BLaER1 (cell line): ENCODE measurements at regions not wholly inside any gene's neighbourhood (a gene's known extent, or its start where the extent isn't known, plus 50 kb on each side); places are given as distances from the start of the nearest gene placed in this dataset.

Experiments used
- H3K27ac ChIP-seq: shearing (Covaris generic); formaldehyde crosslinking; 2 replicates; pipeline ENCODE4 v1.8.1; 2022
- H3K27me3 ChIP-seq: shearing (Covaris generic); formaldehyde crosslinking; 2 replicates; pipeline ENCODE4 v1.8.1; 2022
- H3K36me3 ChIP-seq: shearing (Covaris generic); formaldehyde crosslinking; 2 replicates; pipeline ENCODE4 v1.8.1; 2022
- H3K4me1 ChIP-seq: shearing (Covaris generic); formaldehyde crosslinking; 2 replicates; pipeline ENCODE4 v1.8.1; 2022
- H3K4me2 ChIP-seq: shearing (Covaris generic); formaldehyde crosslinking; 2 replicates; pipeline ENCODE4 v1.8.1; 2022
- H3K4me3 ChIP-seq: shearing (Covaris generic); formaldehyde crosslinking; 2 replicates; pipeline ENCODE4 v1.8.1; 2022
- H3K9ac ChIP-seq: shearing (Covaris generic); formaldehyde crosslinking; 2 replicates; pipeline ENCODE4 v1.8.1; 2022
- H3K9me3 ChIP-seq: shearing (Covaris generic); formaldehyde crosslinking; 2 replicates; pipeline ENCODE4 v1.8.1; 2022
- H4K20me1 ChIP-seq: shearing (Covaris generic); formaldehyde crosslinking; 2 replicates; pipeline ENCODE4 v1.8.1; 2022
- Cebpa-rat ChIP-seq: shearing (Covaris generic); IDR thresholded peaks from 2 replicates; pipeline ENCODE4 v1.8.1; 2022

DNA sequence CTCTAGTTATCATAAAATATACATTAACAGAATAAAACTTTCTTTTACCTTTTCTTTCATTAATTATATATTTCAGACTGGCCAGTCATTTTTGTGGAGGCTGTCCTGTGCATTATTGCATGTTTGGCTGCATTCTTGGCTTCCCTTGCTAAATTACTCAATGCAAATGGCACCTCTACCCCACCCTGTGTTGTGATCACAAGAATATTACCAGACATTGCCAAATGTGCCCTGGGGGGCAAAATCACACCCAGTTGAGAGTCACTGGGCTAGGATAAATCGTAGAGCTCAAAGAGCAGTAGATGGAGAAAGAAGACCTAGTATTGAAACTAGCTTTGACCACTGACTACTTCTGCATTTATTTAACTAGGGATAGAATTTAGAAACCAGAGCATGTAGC lies 1257.8 kb upstream of the TENM4 start:
- no peaks in the 10 kb centered on the region for H3K9me3 ChIP-seq
- H3K4me3 ChIP-seq: no peak overlapping the region
- no peak overlapping the region for H3K9ac ChIP-seq
- no peaks in the 10 kb centered on the region for H4K20me1 ChIP-seq
- H3K4me1 ChIP-seq: no peaks in the 10 kb centered on the region
- no peak overlapping the region for H3K4me2 ChIP-seq
- no peaks in the 10 kb centered on the region for H3K27me3 ChIP-seq
- no peak for TF ChIP-seq Cebpa-rat
- no peak overlapping the region for H3K27ac ChIP-seq
- H3K36me3 ChIP-seq: no peaks in the 10 kb centered on the region

DNA sequence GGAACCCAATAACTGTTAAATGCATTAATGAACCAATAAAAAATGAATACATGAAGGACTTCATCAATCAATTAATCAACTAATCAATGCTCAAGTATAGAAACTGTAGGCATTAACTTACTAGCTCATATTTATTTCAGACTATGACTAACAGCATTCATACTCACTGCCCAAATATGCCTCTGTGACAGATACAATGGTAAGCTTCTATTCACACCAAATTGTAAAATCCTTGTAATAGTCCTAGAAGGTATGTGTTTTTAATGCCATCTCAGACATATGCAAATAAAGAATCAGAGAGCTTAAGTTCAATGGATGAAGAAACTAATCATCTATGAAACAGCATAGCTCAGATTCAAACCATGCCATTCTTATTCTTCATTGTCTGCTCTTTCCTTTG lies 1253.6 kb upstream of the TENM4 start:
- Histone ChIP-seq H3K4me3 (no peak overlapping the region), H4K20me1 (no peaks in the 10 kb centered on the region), H3K9me3 (no peaks in the 10 kb centered on the region), H3K4me2 (no peak overlapping the region), H3K4me1 (no peaks in the 10 kb centered on the region), H3K27me3 (no peaks in the 10 kb centered on the region), H3K27ac (no peak overlapping the region), H3K9ac (no peak overlapping the region), H3K36me3 (no peaks in the 10 kb centered on the region)
- no peak for TF ChIP-seq Cebpa-rat

DNA sequence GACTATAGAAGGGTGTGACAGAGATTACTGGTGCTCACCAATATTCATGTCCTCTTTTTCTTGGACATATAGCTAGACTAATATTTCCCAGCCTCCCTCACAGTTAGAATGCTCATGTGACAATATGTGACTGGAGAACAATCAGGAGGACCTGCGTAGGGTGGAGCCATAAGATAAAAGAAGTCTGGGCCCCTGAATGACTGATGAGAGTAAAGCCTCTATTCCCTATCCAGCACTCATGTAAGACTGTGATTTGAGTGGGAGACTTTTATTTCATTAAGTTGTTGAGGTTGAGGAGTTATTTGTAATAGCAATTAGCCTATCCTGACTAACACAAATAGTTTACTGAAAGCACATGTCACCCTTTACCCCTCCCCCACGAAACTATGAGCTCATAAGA lies 1247.1 kb upstream of the TENM4 start:
- Histone ChIP-seq H3K9me3 (no peaks in the 10 kb centered on the region), H3K9ac (no peak overlapping the region), H3K27me3 (no peaks in the 10 kb centered on the region), H3K36me3 (no peaks in the 10 kb centered on the region), H3K4me2 (no peak overlapping the region), H3K27ac (no peak overlapping the region), H4K20me1 (no peaks in the 10 kb centered on the region), H3K4me1 (no peaks in the 10 kb centered on the region), H3K4me3 (no peak overlapping the region)
- no peak for TF ChIP-seq Cebpa-rat

DNA sequence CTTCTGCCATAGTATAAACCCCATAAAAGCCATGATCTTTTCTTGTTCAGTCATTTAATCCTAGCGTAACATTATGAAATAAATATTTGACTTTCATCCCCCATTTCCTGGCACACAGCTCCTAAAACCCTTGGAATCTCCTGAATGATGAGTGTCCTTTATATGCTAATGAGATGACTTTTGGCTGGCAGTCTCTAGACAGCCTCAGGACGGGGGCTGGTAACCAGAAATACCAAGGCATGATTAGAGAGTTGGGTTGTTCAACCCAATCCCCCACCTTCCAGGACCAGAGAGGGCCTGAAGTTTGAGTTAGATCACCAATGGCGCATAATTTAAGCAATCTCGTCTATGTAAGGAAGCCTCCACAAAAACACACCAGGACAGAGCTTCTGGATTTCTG lies 1246.1 kb upstream of the TENM4 start:
- Histone ChIP-seq H3K9me3 (no peaks in the 10 kb centered on the region), H3K27ac (no peak overlapping the region), H3K27me3 (no peaks in the 10 kb centered on the region), H3K4me1 (no peaks in the 10 kb centered on the region), H3K9ac (no peak overlapping the region), H3K4me2 (no peak overlapping the region), H3K36me3 (no peaks in the 10 kb centered on the region), H3K4me3 (no peak overlapping the region), H4K20me1 (no peaks in the 10 kb centered on the region)
- TF ChIP-seq Cebpa-rat: no peak

DNA sequence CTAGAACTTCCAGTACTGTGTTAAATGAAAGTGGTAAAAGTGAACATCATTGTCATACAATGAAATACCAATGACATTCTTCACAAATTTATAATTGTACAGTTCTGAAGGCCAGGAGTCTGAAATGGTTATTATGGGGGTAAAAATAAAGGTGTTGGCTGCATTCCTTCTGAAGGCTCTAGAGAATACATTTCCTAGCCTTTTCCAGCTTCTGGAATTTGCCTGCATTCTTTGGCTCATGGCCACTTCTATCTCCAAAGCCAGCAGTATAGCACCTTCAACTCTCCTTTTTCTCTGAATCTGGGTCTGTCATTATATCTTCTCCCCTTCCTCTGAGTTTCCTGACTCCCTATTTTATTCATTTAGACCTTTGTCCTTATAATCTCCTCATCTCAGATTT lies 1232.7 kb upstream of the TENM4 start:
- Histone ChIP-seq H4K20me1 (no peaks in the 10 kb centered on the region), H3K9me3 (no peaks in the 10 kb centered on the region), H3K4me3 (no peak overlapping the region), H3K9ac (no peak overlapping the region), H3K27me3 (no peaks in the 10 kb centered on the region), H3K36me3 (no peaks in the 10 kb centered on the region), H3K4me2 (no peak overlapping the region), H3K4me1 (no peaks in the 10 kb centered on the region), H3K27ac (no peak overlapping the region)
- no peak for TF ChIP-seq Cebpa-rat

DNA sequence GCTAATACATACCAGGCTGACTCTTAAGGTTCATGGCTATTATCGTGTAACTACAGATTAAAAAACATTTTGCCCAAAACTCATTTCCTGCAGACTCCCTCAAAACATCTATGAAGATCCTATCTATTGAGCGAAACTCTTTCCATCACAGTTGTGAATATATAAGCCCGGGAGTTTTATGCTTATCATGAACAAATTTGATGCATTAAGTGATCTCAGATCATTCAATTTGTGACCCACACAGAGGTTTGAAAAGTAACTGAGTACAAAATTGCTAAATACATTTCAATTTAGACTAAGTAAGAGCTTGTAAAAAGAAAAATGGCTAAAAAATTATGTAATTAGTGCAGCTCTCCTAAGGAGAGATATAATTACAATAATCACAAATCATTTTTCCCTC lies 1228.8 kb upstream of the TENM4 start:
- Histone ChIP-seq H3K27me3 (no peaks in the 10 kb centered on the region), H3K9me3 (no peaks in the 10 kb centered on the region), H3K4me1 (no peaks in the 10 kb centered on the region), H3K36me3 (no peaks in the 10 kb centered on the region), H3K27ac (no peak overlapping the region), H4K20me1 (no peaks in the 10 kb centered on the region), H3K9ac (no peak overlapping the region), H3K4me2 (no peak overlapping the region), H3K4me3 (no peak overlapping the region)
- no peak for TF ChIP-seq Cebpa-rat

DNA sequence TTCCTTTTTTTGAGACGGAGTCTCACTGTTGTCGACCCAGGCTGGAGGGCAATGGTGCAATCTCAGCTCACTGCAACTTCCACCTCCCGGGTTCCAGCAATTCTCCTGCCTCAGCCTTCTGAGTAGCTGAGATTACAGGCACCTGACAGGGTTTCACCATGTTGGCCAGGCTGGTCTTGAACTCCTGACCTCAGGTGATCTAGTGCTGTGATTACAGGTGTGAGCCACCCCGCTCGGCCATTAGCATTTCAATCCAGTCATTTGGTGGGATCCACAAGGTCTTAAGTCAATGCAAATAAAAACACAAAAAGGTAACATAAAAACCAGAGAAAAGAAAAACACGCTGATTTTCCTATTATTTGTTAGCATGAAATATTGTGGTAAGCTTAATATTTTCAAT lies 1227.2 kb upstream of the TENM4 start:
- Histone ChIP-seq H3K36me3 (no peaks in the 10 kb centered on the region), H3K9ac (no peak overlapping the region), H3K9me3 (no peaks in the 10 kb centered on the region), H4K20me1 (no peaks in the 10 kb centered on the region), H3K27ac (no peak overlapping the region), H3K27me3 (no peaks in the 10 kb centered on the region), H3K4me1 (no peaks in the 10 kb centered on the region), H3K4me3 (no peak overlapping the region), H3K4me2 (no peak overlapping the region)
- TF ChIP-seq Cebpa-rat: no peak

DNA sequence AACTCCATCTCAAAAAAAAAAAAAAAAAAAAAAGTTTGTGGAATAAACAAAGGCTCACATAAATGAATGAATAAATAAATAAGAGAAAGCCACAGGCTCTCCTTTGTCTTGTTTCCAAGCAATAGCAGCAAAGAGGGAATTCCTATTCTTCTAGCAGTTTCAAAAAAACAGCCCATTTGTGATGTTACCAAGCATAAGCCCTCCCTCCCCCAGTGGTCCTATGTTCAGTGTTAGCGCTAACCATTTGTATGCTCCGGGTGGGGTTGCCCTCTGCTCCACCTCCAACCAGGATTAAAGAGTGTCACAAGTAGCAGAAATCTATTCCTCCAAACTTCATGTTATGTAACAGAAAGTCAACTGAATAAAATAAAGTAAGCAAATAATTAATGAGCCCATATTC lies 1215.0 kb upstream of the TENM4 start:
- Histone ChIP-seq H3K4me1 (no peaks in the 10 kb centered on the region), H3K27me3 (no peaks in the 10 kb centered on the region), H3K36me3 (no peaks in the 10 kb centered on the region), H3K9ac (no peak overlapping the region), H3K4me3 (no peak overlapping the region), H4K20me1 (no peaks in the 10 kb centered on the region), H3K27ac (no peak overlapping the region), H3K9me3 (no peaks in the 10 kb centered on the region), H3K4me2 (no peak overlapping the region)
- no peak for TF ChIP-seq Cebpa-rat

DNA sequence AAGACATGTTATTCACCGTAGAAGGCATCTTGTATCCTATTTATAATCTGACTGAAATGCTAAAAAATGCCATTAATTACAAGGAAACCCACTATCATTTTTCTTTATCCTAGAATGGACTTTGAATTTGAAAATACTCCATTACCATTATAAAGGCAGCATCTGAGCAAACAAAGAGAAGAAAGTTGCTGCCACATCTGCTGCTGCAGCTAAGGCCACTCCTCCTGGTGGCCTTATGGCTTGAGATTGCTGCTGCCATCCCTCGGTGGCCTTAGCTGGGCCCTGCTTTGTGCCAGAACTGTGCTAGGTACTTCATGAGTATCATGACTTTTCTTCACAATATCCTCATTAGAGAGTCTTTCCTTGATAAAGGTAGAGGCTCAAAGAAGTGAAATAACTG lies 1210.1 kb upstream of the TENM4 start:
- no peak overlapping the region for H3K4me2 ChIP-seq
- H3K36me3 ChIP-seq: no peaks in the 10 kb centered on the region
- H3K9ac ChIP-seq: no peak overlapping the region
- no peak overlapping the region for H3K27ac ChIP-seq
- TF ChIP-seq Cebpa-rat: no peak
- H3K4me1 ChIP-seq: no peaks in the 10 kb centered on the region
- H3K9me3 ChIP-seq: no peaks in the 10 kb centered on the region
- no peaks in the 10 kb centered on the region for H4K20me1 ChIP-seq
- H3K27me3 ChIP-seq: no peaks in the 10 kb centered on the region
- H3K4me3 ChIP-seq: no peak overlapping the region

DNA sequence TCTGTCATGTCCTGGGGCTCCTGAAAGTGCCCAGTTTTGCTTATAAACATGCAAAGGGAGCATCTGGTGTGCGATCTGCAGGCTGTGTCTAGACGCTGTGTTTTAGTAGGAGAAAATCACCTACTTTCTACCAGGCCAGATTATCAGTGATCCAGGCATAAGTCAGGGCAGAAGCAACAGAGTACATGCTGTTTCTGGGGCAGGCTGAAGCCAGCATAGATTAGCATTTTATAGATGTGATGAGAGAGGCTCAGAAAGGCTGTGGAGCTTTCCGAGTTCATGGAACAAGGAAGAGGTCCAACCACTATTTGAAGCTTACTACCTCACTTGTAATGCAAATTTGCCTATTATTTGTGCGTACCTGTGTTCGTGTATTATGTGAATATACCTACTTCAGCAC lies 1208.4 kb upstream of the TENM4 start:
- H3K4me3 ChIP-seq: no peak overlapping the region
- no peak for TF ChIP-seq Cebpa-rat

DNA sequence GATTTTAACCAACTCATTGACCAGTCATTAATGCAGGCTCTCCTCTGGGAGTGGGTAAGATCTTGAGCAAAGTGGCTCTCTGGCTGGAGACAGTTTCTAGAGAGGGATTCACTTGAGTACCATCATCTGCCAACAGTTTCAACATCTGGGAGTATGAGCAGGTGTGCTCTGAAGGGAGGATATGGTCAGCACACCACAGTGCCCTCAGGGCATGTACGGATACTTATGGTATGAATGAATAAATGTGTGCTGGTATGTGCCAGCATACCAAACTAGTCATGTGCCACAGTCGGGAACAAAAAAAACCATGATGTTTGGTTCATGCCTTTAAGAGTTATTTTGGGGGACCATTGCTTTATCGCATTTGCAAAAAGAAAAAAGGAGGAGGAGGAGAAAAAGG lies 1197.5 kb upstream of the TENM4 start:
- no peaks in the 10 kb centered on the region for H3K27me3 ChIP-seq

More for the DNA sequence above, 1208.4 kb upstream of the TENM4 start:
- H3K27ac ChIP-seq: no peak overlapping the region
- H3K4me2 ChIP-seq: no peak overlapping the region
- no peaks in the 10 kb centered on the region for H3K27me3 ChIP-seq
- H3K4me1 ChIP-seq: no peaks in the 10 kb centered on the region
- H3K36me3 ChIP-seq: no peaks in the 10 kb centered on the region
- H3K9ac ChIP-seq: no peak overlapping the region
- no peaks in the 10 kb centered on the region for H4K20me1 ChIP-seq
- no peaks in the 10 kb centered on the region for H3K9me3 ChIP-seq

More for the DNA sequence above, 1197.5 kb upstream of the TENM4 start:
- no peak overlapping the region for H3K4me2 ChIP-seq
- no peaks in the 10 kb centered on the region for H3K4me1 ChIP-seq
- no peak overlapping the region for H3K27ac ChIP-seq
- H3K36me3 ChIP-seq: no peaks in the 10 kb centered on the region
- no peak overlapping the region for H3K9ac ChIP-seq
- H4K20me1 ChIP-seq: no peaks in the 10 kb centered on the region
- no peak overlapping the region for H3K4me3 ChIP-seq
- no peak for TF ChIP-seq Cebpa-rat
- no peaks in the 10 kb centered on the region for H3K9me3 ChIP-seq
